Keratinocyte (primary cell): ENCODE measurements at regions not wholly inside any gene's neighbourhood (a gene's known extent, or its start where the extent isn't known, plus 50 kb on each side); places are given as distances from the start of the nearest gene placed in this dataset.

ENCODE experiments used
- DNase-seq: peaks from one replicate; pipeline ENCODE4 v3.0.0-alpha.2; 2011; ENCODE audit warnings: low read depth, missing footprints, low spot score
- FAIRE-seq: peaks from 2 replicates; lab custom pipeline; 2011; peaks lifted over from hg19 to GRCh38; lab: Jason Lieb, UNC
- H2AFZ ChIP-seq: 2 replicates; pipeline ENCODE4 v1.6.0; 2012; ENCODE audit warnings: low read length, control low read depth, inconsistent platforms; ENCODE audit not compliant: control insufficient read depth
- H3K27ac ChIP-seq: 2 replicates; pipeline ENCODE4 v1.5.1; 2011; ENCODE audit warnings: low read length; ENCODE audit not compliant: control insufficient read depth, insufficient read depth
- H3K27me3 ChIP-seq: 3 replicates; pipeline ENCODE4 v1.6.0; 2011; ENCODE audit warnings: low read length; ENCODE audit not compliant: control insufficient read depth, insufficient read depth; ENCODE audit errors: extremely low read depth
- H3K36me3 ChIP-seq, 2 experiments: 2 replicates in 1 of 2; 3 replicates in 1 of 2; pipeline ENCODE4 v1.5.1; 2011; ENCODE audit warnings: low read length in 2 of 2, mild to moderate bottlenecking in 1 of 2; ENCODE audit not compliant: control insufficient read depth in 2 of 2, insufficient read depth in 2 of 2; ENCODE audit errors: extremely low read depth in 1 of 2
- H3K4me1 ChIP-seq: 3 replicates; pipeline ENCODE4 v1.5.1; 2011; ENCODE audit warnings: low read length; ENCODE audit not compliant: control insufficient read depth, insufficient read depth; ENCODE audit errors: extremely low read depth
- H3K4me2 ChIP-seq: 3 replicates; pipeline ENCODE4 v1.6.0; 2011; ENCODE audit warnings: low read depth, low read length; ENCODE audit not compliant: control insufficient read depth, insufficient read depth; ENCODE audit errors: extremely low read depth
- H3K4me3 ChIP-seq, 3 experiments: fragments of 200-600 bp in 1 of 3; sonication (generic) in 1 of 3; 2 replicates in 2 of 3; 3 replicates in 1 of 3; pipeline ENCODE4 v1.5.1; 2011 to 2016; ENCODE audit warnings: low read length in 3 of 3, mild to moderate bottlenecking in 3 of 3, control low read depth in 2 of 3, inconsistent platforms in 1 of 3, low read depth in 1 of 3, mixed read lengths in 1 of 3, mixed run types in 1 of 3, moderate library complexity in 1 of 3; ENCODE audit not compliant: control insufficient read depth in 2 of 3, insufficient read depth in 2 of 3; ENCODE audit errors: extremely low read depth in 1 of 3
- H3K79me2 ChIP-seq: 2 replicates; pipeline ENCODE4 v1.6.0; 2012; ENCODE audit warnings: low read length; ENCODE audit not compliant: control insufficient read depth, insufficient read depth
- H3K9ac ChIP-seq: 3 replicates; pipeline ENCODE4 v1.6.0; 2011; ENCODE audit warnings: low read length; ENCODE audit not compliant: control insufficient read depth, insufficient read depth; ENCODE audit errors: extremely low read depth
- H3K9me1 ChIP-seq: 3 replicates; pipeline ENCODE4 v1.6.0; 2011; ENCODE audit warnings: low read length; ENCODE audit not compliant: control insufficient read depth, insufficient read depth; ENCODE audit errors: extremely low read depth
- H3K9me3 ChIP-seq: 2 replicates; pipeline ENCODE4 v1.5.1; 2012; ENCODE audit warnings: low read depth, low read length; ENCODE audit not compliant: control insufficient read depth
- H4K20me1 ChIP-seq: 3 replicates; pipeline ENCODE4 v1.6.0; 2011; ENCODE audit warnings: low read length; ENCODE audit not compliant: control insufficient read depth, insufficient read depth; ENCODE audit errors: extremely low read depth
- CTCF ChIP-seq, 3 experiments: IDR thresholded peaks in 1 of 3; conservative IDR thresholded peaks in 1 of 3; optimal IDR thresholded peaks in 1 of 3; 2 replicates in 2 of 3; 3 replicates in 1 of 3; pipeline versions ENCODE3 to v1.5.1; 2011; ENCODE audit warnings: low read length in 3 of 3, mild to moderate bottlenecking in 3 of 3, moderate library complexity in 2 of 3, control low read depth in 1 of 3, inconsistent platforms in 1 of 3; ENCODE audit not compliant: insufficient read depth in 2 of 3; ENCODE audit errors: extremely low read depth in 1 of 3
- EZH2 ChIP-seq: IDR thresholded peaks from one replicate; pipeline ENCODE4 v1.6.1; 2012; ENCODE audit warnings: inconsistent platforms, mild to moderate bottlenecking, low read length, moderate library complexity
- dilution Hi-C: fragments of 300-500 bp; cut with MboI; formaldehyde crosslinking; loops from one replicate; pipeline ENCODE4 v1.7.0; 2020; ENCODE audit warnings: low sequenced_read_pairs; ENCODE audit not compliant: extremely low pct_ligation_motif_present

- Histone ChIP-seq H3K27ac (no peak overlapping the region), H3K27me3 (peaks cover 3% of the 10 kb centered on the region), H2AFZ (no peak overlapping the region), H3K4me2 (no peak overlapping the region), H3K4me1 (no peaks in the 10 kb centered on the region), H3K9me1 (no peaks in the 10 kb centered on the region), H3K36me3 (no peaks in the 10 kb centered on the region), H3K4me3 (no peak overlapping the region), H4K20me1 (no peaks in the 10 kb centered on the region), H3K9ac (no peak overlapping the region), H3K79me2 (no peaks in the 10 kb centered on the region), H3K9me3 (no peaks in the 10 kb centered on the region)
- TF ChIP-seq CTCF (optimal IDR thresholded peaks at IDR 0.05 in 1 of 3, IDR thresholded peaks at IDR 0.05 in 1 of 3, conservative IDR thresholded peaks at IDR 0.05 in 1 of 3; ENCODE audit: extremely low read depth in 1 of 3, insufficient read depth in 2 of 3, low read length in 3 of 3) (no peak), EZH2 (no peak)
- FAIRE-seq, result no peak
- dilution Hi-C loops, result no loop called here
- no peak for DNase-seq
Measured at GRCh38 chr6:74041420-74041819, 345.4 kb downstream of the CD109 start.

GRCh38 chr6:74018825-74019224, 322.8 kb downstream of the CD109 start:
- dilution Hi-C loops, result no loop called here
- H3K9me3 ChIP-seq, result no peaks in the 10 kb centered on the region
- no peak for TF ChIP-seq CTCF (optimal IDR thresholded peaks at IDR 0.05 in 1 of 3, IDR thresholded peaks at IDR 0.05 in 1 of 3, conservative IDR thresholded peaks at IDR 0.05 in 1 of 3; ENCODE audit: extremely low read depth in 1 of 3, insufficient read depth in 2 of 3, low read length in 3 of 3)

More at GRCh38 chr6:74018825-74019224, 322.8 kb downstream of the CD109 start:
- Histone ChIP-seq H3K4me2 (no peak overlapping the region), H3K27me3 (no peaks in the 10 kb centered on the region), H3K4me3 (no peak overlapping the region), H4K20me1 (no peaks in the 10 kb centered on the region), H3K79me2 (no peaks in the 10 kb centered on the region), H3K36me3 (no peaks in the 10 kb centered on the region), H3K9ac (no peak overlapping the region), H3K27ac (no peak overlapping the region), H2AFZ (no peak overlapping the region), H3K4me1 (no peaks in the 10 kb centered on the region), H3K9me1 (no peaks in the 10 kb centered on the region)
- FAIRE-seq (no peak), DNase-seq (no peak)
